NCI-H446 treated with DMSO at 0.1 percent for 48 hours (cell line): ENCODE measurements at regions not wholly inside any gene's neighbourhood (a gene's known extent, or its start where the extent isn't known, plus 50 kb on each side); places are given as distances from the start of the nearest gene placed in this dataset.

Source experiments
- DNase-seq: peaks from one replicate; lab custom pipeline; 2025; lab: John Stamatoyannopoulos, UW

GRCh38 chr17:34776456-34777443, 184.5 kb downstream of the CCT6B start:
- no peak for DNase-seq

GRCh38 chr17:34773036-34773435, 188.2 kb downstream of the CCT6B start:
- DNase-seq, result no peak

GRCh38 chr17:34771891-34772290, 189.4 kb downstream of the CCT6B start:
- peak; percentile 1 for DNase-seq

DNA sequence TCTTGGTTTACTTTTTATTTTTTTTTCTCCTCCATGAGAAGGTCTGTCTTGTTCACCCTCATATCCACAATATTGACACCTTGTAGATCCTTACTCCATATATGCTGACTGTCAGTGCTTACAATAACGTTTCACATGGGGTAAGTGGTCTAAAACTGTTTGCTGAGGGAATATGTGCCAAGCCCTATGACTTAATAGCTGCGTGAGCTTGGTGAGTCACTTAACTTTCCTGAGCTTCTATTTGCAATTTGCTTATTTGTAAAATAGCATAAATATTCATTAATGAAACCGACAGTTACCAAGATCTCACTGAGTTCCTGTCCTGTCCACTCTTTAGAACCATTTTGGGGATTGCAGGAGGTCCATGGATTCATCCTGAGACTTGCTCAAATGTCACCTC, 190.7 kb downstream of the CCT6B start:
- DNase-seq, result no peak

DNA sequence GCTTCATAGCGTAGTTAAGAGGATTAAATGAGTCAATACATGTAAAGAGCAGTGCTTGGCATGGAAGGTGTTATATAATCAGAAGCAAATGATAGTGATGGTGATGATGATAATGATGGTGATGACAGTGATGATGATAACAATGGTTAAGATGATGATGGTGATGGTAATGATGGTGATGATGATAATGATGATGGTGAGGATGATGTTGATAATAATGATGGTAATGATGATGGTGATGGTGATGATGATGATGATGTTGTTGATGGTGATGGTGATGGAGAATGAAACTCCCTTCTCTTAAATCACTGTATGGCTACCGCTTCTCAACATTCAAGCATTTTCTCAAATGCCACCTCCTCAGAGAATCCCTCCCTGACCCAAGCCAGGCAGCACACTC, 190.5 kb downstream of the TMEM132E start:
- DNase-seq, result no peak

DNA sequence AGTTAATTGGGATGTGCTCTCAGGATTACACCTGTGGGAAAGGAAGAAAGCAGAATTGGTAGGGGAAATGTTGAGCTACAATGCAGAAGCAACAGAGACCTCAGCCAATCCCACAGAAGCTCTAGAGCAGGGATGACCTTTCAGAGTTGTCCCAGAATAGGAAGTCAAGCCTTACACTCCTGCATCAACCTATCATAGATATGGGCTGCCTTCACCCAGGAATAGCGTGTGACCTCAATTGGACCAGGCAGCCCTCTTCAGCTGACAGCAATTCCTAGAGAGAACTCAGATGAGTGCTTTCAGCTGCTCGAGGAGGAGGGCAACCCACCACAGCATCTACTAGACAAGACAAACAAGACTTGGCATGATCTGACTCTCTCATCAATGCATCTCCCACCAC, 189.7 kb downstream of the TMEM132E start:
- no peak for DNase-seq

DNA sequence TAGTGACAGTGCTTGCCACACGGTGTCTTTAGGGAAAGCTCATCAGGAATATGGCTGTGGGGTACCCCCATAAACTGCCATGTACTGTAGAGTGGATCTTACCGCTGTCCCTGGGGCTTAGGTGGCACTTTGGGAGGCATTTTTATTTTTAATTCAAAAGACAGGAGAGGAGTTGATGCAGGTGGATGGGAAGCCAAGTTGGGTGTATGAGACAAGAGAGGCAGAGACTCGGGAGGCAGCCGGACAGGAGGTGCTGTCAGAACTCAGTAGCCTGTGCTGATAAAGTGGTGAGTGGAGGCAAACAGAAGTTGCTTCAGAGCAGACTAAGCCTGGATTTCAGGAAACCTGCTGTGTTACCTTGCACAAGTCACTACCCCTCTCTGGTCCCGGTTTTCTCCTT, 185.9 kb downstream of the TMEM132E start:
- DNase-seq, result no peak

DNA sequence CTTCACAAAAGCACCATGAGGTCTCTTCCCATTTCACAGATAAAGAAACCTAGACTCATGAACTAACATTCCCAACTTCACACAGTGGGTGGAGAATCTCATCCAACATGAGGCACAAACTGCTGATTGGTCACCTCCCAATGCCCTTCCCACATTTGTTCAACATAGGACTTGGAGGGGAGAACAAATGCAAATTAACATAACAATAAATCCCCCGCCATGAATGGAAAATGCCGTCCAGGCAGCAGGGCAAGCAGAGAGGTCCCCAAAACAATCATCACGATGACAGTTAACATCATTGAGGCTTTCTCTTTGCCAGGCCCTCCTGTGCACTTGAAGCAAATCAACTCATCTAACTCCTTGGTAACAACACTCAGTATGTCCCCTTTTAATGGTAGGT, 185.3 kb downstream of the TMEM132E start:
- DNase-seq, result no peak

GRCh38 chr17:34763728-34764665, 184.6 kb downstream of the TMEM132E start:
- DNase-seq, result no peak

DNA sequence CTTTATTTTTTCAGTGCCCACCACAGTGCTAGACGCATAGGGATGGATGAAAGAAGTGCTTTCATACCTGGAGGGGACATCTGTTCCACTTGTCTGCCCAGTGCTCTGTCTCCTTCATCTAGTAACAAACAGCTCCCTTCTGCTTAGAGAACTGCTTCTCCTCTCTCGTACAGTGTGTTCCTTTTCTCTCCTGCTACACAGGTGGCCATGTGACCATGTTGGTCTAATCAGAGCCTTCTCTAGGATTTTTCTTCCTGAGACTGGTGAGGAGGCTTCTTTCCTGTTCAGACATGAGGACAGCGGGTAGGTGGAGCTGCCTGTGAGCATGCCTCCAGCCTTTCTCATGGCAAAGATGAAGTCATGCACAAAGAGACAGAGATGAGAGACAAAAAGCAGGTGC, 182.7 kb downstream of the TMEM132E start:
- DNase-seq, result no peak

- no peak for DNase-seq
These were observed 182.3 kb downstream of the TMEM132E start for GRCh38 chr17:34761646-34762045.

GRCh38 chr17:34760931-34761495, 181.6 kb downstream of the TMEM132E start:
- no peak for DNase-seq

DNA sequence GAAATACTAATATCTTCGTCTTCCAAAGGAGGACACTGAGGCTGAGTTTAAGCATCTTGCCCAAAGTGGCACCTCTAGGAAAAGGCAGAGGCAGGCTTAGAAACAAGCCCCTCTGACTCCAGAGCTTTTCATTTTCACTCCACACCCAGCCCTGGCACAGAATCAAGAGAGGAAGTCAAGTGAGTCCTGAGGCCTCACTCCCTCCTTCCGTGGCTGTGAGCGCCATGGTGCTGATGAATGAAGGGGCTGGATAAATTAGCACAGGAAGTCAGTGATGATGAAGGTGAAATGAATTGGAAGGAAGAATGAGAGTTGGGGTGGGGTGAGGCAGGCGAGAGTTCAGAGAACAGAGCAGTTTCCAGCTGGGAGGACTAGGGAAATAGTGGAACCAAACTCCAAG, 179.3 kb downstream of the TMEM132E start:
- DNase-seq, result no peak

- DNase-seq, result no peak
These were observed 178.9 kb downstream of the TMEM132E start for GRCh38 chr17:34758316-34758715.

GRCh38 chr17:34757611-34758010, 178.2 kb downstream of the TMEM132E start:
- DNase-seq, result no peak

DNA sequence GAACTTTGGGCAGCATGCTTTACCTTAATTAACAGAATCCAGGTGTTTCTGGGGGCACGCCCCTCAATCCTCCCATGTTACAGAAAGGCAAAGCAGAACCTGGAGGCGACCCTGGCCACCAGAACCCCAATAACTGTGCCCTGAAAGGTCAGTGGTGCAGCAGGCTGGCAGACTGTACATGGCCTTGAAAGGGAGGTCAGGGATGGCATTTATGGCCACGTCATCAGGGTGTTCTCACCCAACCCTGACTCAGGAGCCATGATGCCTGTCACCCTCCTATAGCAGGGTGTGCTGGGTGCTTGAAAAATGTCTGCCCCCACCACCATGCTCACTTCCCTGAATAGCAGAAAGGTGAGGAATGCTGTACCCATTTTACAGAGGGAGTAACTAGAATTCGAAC, 177.7 kb downstream of the TMEM132E start:
- no peak for DNase-seq

GRCh38 chr17:34756637-34757021, 177.2 kb downstream of the TMEM132E start:
- DNase-seq, result no peak

GRCh38 chr17:34755981-34756636, 176.7 kb downstream of the TMEM132E start:
- DNase-seq, result no peak

GRCh38 chr17:34755371-34755770, 176.0 kb downstream of the TMEM132E start:
- DNase-seq, result no peak

DNA sequence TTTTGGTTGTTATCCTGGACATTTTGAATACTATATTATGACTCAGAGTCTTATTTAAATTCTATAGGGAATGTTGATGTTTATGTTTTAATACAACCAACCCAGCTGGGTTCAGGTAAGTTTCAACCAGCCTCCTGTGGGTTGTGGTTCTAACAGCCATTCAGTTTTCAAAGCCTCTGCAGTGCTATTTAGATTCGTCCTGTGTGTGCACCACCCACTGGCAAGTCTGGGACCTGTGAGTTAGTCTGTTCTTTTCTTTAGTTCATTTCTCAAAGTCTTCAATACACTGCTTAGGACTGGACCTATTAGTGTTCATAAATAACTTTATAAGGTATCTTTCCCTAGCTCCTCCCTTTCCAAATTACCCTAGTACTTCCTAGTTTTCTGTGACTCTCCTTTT, 170.6 kb downstream of the TMEM132E start:
- DNase-seq, result no peak

- no peak for DNase-seq
These were observed 162.6 kb downstream of the TMEM132E start for GRCh38 chr17:34741967-34742366.
